Stimulated activated CD4-positive, alpha-beta T cell treated with anti-CD3 and anti-CD28 coated beads, Interleukin-1b, Interleukin-23, amount 100 ng/mL, for 1 hour (primary cell): ENCODE measurements at regions not wholly inside any gene's neighbourhood (a gene's known extent, or its start where the extent isn't known, plus 50 kb on each side); places are given as distances from the start of the nearest gene placed in this dataset.
A peak's percentile ranks its signal among the peaks of the same experiment; 100 is the strongest.
"Not testable (repeated sequence)": the region's sequence is repeated elsewhere in the genome, so short reads cannot be mapped to it uniquely, and the experiment has no call there.

Experiments
- DNase-seq, 2 donors: peaks; one replicate each; pipeline ENCODE4 v3.0.0-alpha.2; 2020; ENCODE audit warnings: low read depth in 2 of 2

- DNase-seq = not testable (repeated sequence)
Measured at GRCh38 chr2:132220589-132220988, 58.8 kb upstream of the ANKRD30BL start.

GRCh38 chr2:132221886-132222285 lies 60.1 kb upstream of the ANKRD30BL start:
- not testable (repeated sequence) for DNase-seq

GRCh38 chr2:132252191-132252893 lies 90.6 kb upstream of the ANKRD30BL start:
- DNase-seq = no peak

GRCh38 chr2:132252894-132253264 lies 91.1 kb upstream of the ANKRD30BL start:
- DNase-seq = no peak

- no peak for DNase-seq
Measured at GRCh38 chr2:132253496-132254305, 91.9 kb upstream of the ANKRD30BL start.

GRCh38 chr2:132254306-132254919 lies 92.7 kb upstream of the ANKRD30BL start:
- DNase-seq = not testable (repeated sequence)

- DNase-seq = no peak
Measured at GRCh38 chr2:132255714-132256113, 94.0 kb upstream of the ANKRD30BL start.

GRCh38 chr2:132256251-132256902 lies 94.6 kb upstream of the ANKRD30BL start:
- DNase-seq = no peak

- not testable (repeated sequence) for DNase-seq
Measured at GRCh38 chr2:132256903-132257300, 95.2 kb upstream of the ANKRD30BL start.

- DNase-seq = not testable (repeated sequence)
Measured at GRCh38 chr2:132257301-132258171, 95.8 kb upstream of the ANKRD30BL start.

- not testable (repeated sequence) for DNase-seq
Measured at GRCh38 chr2:132259276-132259675, 97.5 kb upstream of the ANKRD30BL start.

GRCh38 chr2:132265595-132265994 lies 103.8 kb upstream of the ANKRD30BL start:
- DNase-seq = not testable (repeated sequence)

- no peak for DNase-seq
Measured at GRCh38 chr2:132267105-132267497, 105.3 kb upstream of the ANKRD30BL start.

- DNase-seq = not testable (repeated sequence)
Measured at GRCh38 chr2:132267498-132268283, 105.9 kb upstream of the ANKRD30BL start.

- DNase-seq = peak in 1 of 2 donors; percentile 7
Measured at GRCh38 chr2:132268284-132268976, 106.7 kb upstream of the ANKRD30BL start.

- no peak for DNase-seq
Measured at GRCh38 chr2:132268977-132269523, 107.3 kb upstream of the ANKRD30BL start.

- no peak for DNase-seq
Measured at GRCh38 chr2:132270255-132270654, 108.5 kb upstream of the ANKRD30BL start.

- no peak for DNase-seq
Measured at GRCh38 chr2:132270981-132271546, 109.3 kb upstream of the ANKRD30BL start.

- DNase-seq = not testable (repeated sequence)
Measured at GRCh38 chr2:132271794-132272193, 110.0 kb upstream of the ANKRD30BL start.
